ENCODE measurements at regions not wholly inside any gene's neighbourhood (a gene's known extent, or its start where the extent isn't known, plus 50 kb on each side); places are given as distances from the start of the nearest gene placed in this dataset.

DNA sequence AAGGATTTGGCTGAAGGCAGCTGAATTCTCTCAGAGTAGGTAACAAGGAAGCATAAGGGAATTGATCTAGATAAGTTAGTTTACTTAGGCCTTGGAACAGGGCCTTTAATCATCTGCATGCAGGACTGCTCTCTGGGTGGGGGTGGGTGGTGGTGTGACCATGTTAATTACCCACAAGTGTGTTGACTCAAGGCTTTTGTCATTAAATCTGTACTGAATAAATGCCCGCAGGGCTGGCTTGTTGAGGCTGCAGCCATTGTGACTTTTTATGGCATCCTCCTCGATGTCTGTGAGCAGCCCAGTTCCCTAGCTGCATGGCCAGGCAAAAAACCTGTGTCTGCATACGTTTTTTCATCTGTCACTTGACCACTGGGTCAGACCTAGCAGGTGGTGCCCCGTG, 63.5 kb upstream of the ASCC3 start:
- Histone ChIP-seq H3K4me3 (no peak overlapping the region), H3K9me3 (peaks cover 5% of the 10 kb centered on the region; the same call in 1 of the 2 replicates), H3K36me3 (no peaks in the 10 kb centered on the region), H4K20me1 (no peaks in the 10 kb centered on the region), H3K4me1 (no peaks in the 10 kb centered on the region), H3K27me3 (no peaks in the 10 kb centered on the region), H3K27ac (no peak overlapping the region), H3K4me2 (no peak overlapping the region), H3K9ac (no peak overlapping the region)
- TF ChIP-seq Cebpa-rat (IDR thresholded peaks at IDR 0.05), result no peak

DNA sequence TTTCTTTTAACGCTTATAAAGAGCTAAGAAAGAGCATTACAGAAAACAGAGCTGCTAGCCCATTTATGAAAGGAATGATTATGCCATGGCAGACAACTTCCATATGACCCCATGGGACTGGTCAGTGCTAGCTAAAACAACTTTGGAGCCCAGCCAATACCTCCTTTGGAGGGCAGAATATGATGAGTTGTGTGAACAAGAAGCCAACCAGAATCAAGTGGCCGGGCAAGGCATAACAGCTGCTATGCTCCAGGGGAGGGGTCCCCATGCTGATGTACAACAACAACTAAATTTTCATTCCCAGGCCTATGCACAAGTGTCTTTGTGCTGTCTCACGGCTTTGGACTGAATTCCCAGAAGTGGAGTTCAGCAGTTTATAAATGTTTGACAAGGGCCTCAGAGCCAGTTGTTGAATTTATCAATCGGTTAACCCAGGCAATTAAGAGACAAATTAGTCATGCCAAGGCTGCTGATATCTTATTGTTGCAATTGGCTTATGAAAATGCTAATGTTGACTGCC, 65.0 kb upstream of the ASCC3 start:
- no peak for TF ChIP-seq Cebpa-rat (IDR thresholded peaks at IDR 0.05)
- no peak overlapping the region for H3K4me2 ChIP-seq
- H3K4me1 ChIP-seq, result no peaks in the 10 kb centered on the region
- peaks cover 5% of the 10 kb centered on the region; the same call in 1 of the 2 replicates for H3K9me3 ChIP-seq
- no peaks in the 10 kb centered on the region for H4K20me1 ChIP-seq
- no peak overlapping the region for H3K27ac ChIP-seq
- no peak overlapping the region for H3K9ac ChIP-seq
- no peaks in the 10 kb centered on the region for H3K36me3 ChIP-seq
- no peak overlapping the region for H3K4me3 ChIP-seq
- H3K27me3 ChIP-seq, result no peaks in the 10 kb centered on the region

DNA sequence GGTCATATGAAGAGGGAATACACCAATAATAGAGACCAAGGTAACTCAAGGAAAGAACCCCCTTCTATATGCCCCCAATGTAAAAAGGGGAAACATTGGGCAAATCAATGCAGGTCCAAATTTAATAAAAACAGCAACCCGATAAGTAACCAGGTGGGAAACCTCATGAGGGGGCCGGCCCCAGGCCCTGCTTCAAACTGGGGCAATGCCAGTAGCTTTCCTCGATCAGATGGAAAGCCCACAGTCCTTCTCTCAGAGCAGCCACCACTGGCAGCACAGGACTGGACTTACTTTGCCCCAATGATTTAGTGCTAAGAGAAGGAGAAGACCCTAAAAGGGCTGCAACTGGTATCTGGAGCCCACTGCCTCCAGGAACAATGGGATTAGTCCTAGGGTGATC, 65.6 kb upstream of the ASCC3 start:
- Histone ChIP-seq H3K9ac (no peak overlapping the region), H4K20me1 (no peaks in the 10 kb centered on the region), H3K27ac (no peak overlapping the region), H3K27me3 (no peaks in the 10 kb centered on the region), H3K4me1 (no peaks in the 10 kb centered on the region), H3K4me2 (no peak overlapping the region), H3K9me3 (peaks cover 5% of the 10 kb centered on the region; the same call in 1 of the 2 replicates), H3K36me3 (no peaks in the 10 kb centered on the region), H3K4me3 (no peak overlapping the region)
- no peak for TF ChIP-seq Cebpa-rat (IDR thresholded peaks at IDR 0.05)

DNA sequence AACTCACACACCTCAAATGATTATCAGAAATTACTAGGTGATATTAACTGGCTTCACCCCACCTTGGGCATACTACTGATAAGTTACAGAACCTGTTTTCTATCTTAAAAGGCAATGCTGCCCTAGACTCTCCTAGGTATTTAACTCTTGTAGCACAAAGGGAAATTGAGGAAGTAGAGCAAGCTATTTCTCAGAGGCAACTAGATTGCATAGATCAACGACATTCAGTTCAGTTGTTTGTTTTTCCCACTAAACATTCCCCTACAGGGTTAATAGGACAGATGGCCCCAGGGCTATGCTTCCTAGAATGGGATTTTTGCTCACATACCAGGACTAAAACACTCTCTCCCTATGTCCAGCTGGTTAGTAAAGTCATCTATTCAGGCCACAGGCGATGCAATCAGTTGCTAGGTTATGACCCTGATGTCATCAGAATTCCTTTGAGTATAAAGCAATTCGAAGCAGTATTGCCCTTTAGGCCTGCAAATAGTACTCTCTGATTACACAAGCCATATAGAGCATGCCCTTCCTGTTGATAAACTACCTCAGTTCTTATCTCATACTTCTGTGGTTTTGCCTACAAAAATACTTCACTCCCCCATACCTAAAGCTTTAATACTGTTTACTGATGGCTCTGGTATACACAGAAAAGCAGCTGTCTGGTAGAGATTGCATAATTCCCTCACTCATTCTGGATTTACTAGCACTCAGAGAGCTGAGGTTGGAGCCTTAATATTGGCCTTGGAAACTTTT, 67.4 kb upstream of the ASCC3 start:
- Histone ChIP-seq H4K20me1 (no peaks in the 10 kb centered on the region), H3K4me2 (no peak overlapping the region), H3K4me3 (no peak overlapping the region), H3K4me1 (no peaks in the 10 kb centered on the region), H3K27ac (no peak overlapping the region), H3K9me3 (peaks cover 5% of the 10 kb centered on the region; the same call in 1 of the 2 replicates), H3K9ac (no peak overlapping the region), H3K27me3 (no peaks in the 10 kb centered on the region), H3K36me3 (no peaks in the 10 kb centered on the region)
- TF ChIP-seq Cebpa-rat (IDR thresholded peaks at IDR 0.05), result no peak

DNA sequence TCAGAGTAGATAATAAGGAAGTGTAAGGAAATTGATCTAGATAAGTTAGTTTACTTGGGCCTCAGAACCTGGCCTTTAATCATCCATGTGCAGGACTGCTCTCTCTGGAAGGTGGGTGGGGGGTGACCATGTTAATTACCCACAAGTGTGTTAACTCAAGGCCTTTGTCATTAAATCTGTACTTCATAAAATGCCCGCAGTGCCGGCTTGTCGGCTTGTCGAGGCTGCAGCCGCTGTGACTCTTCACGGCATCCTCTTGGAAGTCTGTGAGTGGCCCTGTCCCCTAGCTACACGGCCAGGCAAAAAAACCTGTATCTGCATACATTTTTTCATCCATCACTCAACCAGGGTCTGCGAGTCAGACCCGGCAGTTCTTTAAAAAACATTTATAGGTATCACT, 70.9 kb upstream of the ASCC3 start:
- no peaks in the 10 kb centered on the region for H3K27me3 ChIP-seq
- TF ChIP-seq Cebpa-rat (IDR thresholded peaks at IDR 0.05), result no peak
- no peak overlapping the region for H3K4me2 ChIP-seq
- no peak overlapping the region for H3K27ac ChIP-seq
- no peaks in the 10 kb centered on the region for H3K36me3 ChIP-seq
- peaks cover 5% of the 10 kb centered on the region; the same call in 1 of the 2 replicates for H3K9me3 ChIP-seq
- H3K4me3 ChIP-seq, result no peak overlapping the region
- H4K20me1 ChIP-seq, result no peaks in the 10 kb centered on the region
- H3K4me1 ChIP-seq, result no peaks in the 10 kb centered on the region
- no peak overlapping the region for H3K9ac ChIP-seq

DNA sequence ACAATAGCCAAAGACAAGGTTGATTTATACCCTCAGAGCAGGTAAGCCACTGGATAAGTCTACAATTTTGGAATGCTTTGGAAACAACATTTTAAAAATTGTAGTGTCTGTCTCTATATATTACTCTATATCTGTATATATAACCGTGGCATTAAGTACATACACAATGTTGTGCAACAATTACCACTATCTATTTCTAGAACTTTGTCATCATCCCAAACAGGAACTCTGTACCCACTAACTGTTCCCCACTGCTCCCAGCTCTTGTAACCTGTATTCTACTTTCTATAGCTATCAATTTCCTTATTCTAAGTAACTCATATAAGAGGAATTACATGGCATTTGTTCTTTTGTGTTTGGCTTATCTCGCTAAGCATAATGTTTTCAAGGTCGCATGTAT, 78.2 kb upstream of the ASCC3 start:
- Histone ChIP-seq H3K4me2 (no peak overlapping the region), H3K9me3 (no peaks in the 10 kb centered on the region), H3K4me3 (no peak overlapping the region), H3K36me3 (no peaks in the 10 kb centered on the region), H3K4me1 (no peaks in the 10 kb centered on the region), H3K27me3 (no peaks in the 10 kb centered on the region), H3K27ac (no peak overlapping the region), H3K9ac (no peak overlapping the region), H4K20me1 (no peaks in the 10 kb centered on the region)
- TF ChIP-seq Cebpa-rat (IDR thresholded peaks at IDR 0.05), result no peak

DNA sequence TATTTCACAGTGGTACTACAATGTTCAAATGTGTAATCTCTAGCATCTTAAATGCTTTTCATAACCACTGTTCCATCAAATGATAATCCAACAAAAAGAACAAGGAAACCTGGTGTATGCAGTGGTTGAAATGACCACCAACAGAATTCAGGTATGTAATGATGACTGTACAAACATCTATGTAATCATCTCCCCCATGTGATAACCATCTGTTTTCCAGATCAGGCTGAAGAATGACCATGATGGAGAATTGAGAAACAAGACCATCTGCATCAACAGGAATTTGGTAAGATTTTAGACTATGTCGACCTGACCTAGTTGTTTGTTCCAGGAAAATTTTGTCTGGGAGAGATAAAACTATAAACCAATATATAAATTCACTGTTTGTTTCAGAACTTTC, 81.3 kb upstream of the ASCC3 start:
- no peaks in the 10 kb centered on the region for H3K9me3 ChIP-seq
- H3K36me3 ChIP-seq, result no peaks in the 10 kb centered on the region
- no peaks in the 10 kb centered on the region for H4K20me1 ChIP-seq
- no peak overlapping the region for H3K27ac ChIP-seq
- no peak for TF ChIP-seq Cebpa-rat (IDR thresholded peaks at IDR 0.05)
- no peak overlapping the region for H3K9ac ChIP-seq
- no peaks in the 10 kb centered on the region for H3K27me3 ChIP-seq
- no peak overlapping the region for H3K4me3 ChIP-seq
- no peak overlapping the region for H3K4me2 ChIP-seq
- H3K4me1 ChIP-seq, result no peaks in the 10 kb centered on the region

DNA sequence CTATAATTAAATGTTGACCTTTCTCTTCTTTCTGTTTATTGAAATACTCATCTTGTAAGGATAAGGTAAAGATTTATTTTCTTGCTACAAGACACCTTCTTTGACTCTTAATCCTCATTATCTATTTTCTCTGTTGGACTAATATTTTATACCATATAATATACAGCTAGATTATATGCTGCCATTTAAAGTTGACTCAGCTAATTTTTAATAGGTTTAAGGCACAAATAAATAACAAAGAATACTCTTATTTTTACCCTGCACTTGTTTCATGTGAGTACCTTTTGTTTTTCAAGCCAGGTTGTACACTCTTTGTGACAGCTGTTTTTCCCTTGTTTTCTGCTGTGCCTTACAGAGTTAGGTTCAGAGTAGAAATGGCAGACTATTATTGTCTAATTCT, 83.9 kb upstream of the ASCC3 start:
- Histone ChIP-seq H3K9me3 (0 out of 2 replicates have a peak, but pooled peaks cover 6% of the 10 kb centered on the region), H3K27me3 (no peaks in the 10 kb centered on the region), H3K4me2 (no peak overlapping the region), H4K20me1 (no peaks in the 10 kb centered on the region), H3K4me1 (no peaks in the 10 kb centered on the region), H3K36me3 (no peaks in the 10 kb centered on the region), H3K9ac (no peak overlapping the region), H3K27ac (no peak overlapping the region), H3K4me3 (no peak overlapping the region)
- no peak for TF ChIP-seq Cebpa-rat (IDR thresholded peaks at IDR 0.05)

DNA sequence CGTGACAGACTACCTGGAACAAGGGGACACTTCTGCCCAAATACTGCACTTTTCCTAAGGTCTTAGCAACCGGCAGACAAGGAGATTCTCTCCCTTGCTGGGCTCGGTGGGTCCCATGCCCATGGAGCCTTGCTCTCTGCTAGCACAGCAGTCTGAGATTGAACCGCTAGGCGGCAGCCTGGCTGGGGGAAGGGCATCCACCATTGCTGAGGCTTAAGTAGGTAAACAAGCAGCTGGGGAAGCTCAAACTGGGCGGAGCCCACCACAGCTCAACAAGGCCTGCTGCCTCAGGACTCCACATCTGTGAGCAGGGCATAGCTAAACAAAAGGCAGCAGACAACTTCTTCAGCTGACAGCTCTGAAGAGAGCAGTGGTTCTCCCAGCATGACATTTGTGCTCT, 87.8 kb upstream of the ASCC3 start:
- no peak overlapping the region for H3K4me2 ChIP-seq
- H3K27me3 ChIP-seq, result no peaks in the 10 kb centered on the region
- H3K27ac ChIP-seq, result no peak overlapping the region
- TF ChIP-seq Cebpa-rat (IDR thresholded peaks at IDR 0.05), result no peak
- no peaks in the 10 kb centered on the region for H3K4me1 ChIP-seq
- H3K9me3 ChIP-seq, result 0 out of 2 replicates have a peak, but pooled peaks cover 6% of the 10 kb centered on the region
- H3K9ac ChIP-seq, result no peak overlapping the region
- H3K36me3 ChIP-seq, result no peaks in the 10 kb centered on the region
- no peaks in the 10 kb centered on the region for H4K20me1 ChIP-seq
- no peak overlapping the region for H3K4me3 ChIP-seq

DNA sequence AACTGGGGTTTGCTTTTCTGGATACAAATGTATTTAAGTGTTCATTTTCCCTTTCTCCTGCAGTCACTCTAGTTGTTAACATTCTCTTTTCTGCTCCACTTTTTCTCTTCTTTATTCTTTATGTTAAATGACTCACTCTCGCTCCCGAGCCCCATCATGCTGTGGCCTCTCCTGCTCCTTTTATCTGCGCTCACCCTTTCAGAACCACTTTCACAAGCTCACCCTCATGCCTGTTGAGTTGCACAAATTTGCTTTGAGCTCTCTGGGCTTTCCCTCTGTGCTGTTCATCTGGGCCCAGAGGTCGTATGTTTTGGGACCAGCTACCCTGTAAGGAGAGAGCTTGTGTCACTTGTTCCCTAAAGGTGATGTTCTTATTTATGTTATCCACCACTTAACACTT, 98.1 kb upstream of the ASCC3 start:
- Histone ChIP-seq H3K4me1 (no peaks in the 10 kb centered on the region), H4K20me1 (no peaks in the 10 kb centered on the region), H3K36me3 (no peaks in the 10 kb centered on the region), H3K4me2 (no peak overlapping the region), H3K9me3 (no peaks in the 10 kb centered on the region), H3K9ac (no peak overlapping the region), H3K27ac (no peak overlapping the region), H3K4me3 (no peak overlapping the region), H3K27me3 (no peaks in the 10 kb centered on the region)
- no peak for TF ChIP-seq Cebpa-rat (IDR thresholded peaks at IDR 0.05)

Measured in BLaER1 (cell line).